ENCODE measurements at regions not wholly inside any gene's neighbourhood (a gene's known extent, or its start where the extent isn't known, plus 50 kb on each side); places are given as distances from the start of the nearest gene placed in this dataset.

DNA sequence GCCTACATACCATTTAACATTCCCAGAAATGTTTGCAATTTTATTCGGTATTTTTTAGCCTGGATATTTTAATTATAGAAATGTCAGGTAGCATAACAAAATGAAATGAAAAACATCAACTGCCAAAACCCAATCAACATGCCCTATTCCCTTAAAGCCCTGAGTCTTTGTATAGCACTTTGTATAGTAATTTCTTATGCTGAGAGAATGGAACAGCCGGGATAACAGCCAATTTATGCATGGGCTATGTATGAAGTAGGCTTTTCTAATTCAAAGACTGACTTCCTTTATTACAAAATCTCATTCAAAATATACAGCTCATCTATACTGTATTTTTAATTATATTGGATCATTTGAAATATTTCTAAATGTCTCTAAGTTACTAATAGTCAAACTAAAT is 513.0 kb upstream of the NAALADL2 start:
- no peaks in the 10 kb centered on the region for H3K36me3 ChIP-seq
- peaks cover 0 to 2% of the 10 kb centered on the region in 2 donors for H3K9me3 ChIP-seq
- DNase-seq (ENCODE audit: low spot score in 2 of 2) = no peak
- no peak overlapping the region for H3K27ac ChIP-seq
- H3K4me1 ChIP-seq = no peaks in the 10 kb centered on the region
- H3K4me3 ChIP-seq = no peak overlapping the region
- TF ChIP-seq POLR2AphosphoS5 (IDR thresholded peaks at IDR 0.05) (no peak), POLR2A (IDR thresholded peaks at IDR 0.05) (no peak)
- TF ChIP-seq, protein P1, sequence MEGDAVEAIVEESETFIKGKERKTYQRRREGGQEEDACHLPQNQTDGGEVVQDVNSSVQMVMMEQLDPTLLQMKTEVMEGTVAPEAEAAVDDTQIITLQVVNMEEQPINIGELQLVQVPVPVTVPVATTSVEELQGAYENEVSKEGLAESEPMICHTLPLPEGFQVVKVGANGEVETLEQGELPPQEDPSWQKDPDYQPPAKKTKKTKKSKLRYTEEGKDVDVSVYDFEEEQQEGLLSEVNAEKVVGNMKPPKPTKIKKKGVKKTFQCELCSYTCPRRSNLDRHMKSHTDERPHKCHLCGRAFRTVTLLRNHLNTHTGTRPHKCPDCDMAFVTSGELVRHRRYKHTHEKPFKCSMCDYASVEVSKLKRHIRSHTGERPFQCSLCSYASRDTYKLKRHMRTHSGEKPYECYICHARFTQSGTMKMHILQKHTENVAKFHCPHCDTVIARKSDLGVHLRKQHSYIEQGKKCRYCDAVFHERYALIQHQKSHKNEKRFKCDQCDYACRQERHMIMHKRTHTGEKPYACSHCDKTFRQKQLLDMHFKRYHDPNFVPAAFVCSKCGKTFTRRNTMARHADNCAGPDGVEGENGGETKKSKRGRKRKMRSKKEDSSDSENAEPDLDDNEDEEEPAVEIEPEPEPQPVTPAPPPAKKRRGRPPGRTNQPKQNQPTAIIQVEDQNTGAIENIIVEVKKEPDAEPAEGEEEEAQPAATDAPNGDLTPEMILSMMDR (IDR thresholded peaks at IDR 0.05) = no peak
- H3K27me3 ChIP-seq = no peaks in the 10 kb centered on the region
- intact Hi-C loops (cut with DNase I; ENCODE audit: low total_unique reads) = no loop called here

DNA sequence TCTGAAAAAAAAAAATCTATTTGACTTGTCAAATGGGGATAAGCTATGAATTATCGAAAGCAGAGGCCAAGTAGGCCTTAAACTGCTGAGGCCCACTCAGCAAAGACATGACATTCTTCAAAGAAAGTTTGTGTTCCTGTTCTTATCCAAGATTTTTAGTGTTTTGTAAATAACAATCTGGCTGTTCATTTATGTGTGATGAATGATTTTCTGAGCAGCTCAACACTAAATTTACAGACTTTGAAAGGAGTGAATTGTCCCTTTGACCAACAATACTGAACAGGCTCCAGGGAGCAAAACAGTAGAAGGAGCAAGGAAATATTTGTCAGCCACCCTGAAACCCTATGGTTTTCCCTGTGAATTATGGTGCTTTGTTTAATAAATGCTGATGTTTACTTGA is 512.6 kb upstream of the NAALADL2 start:
- no peak overlapping the region for H3K4me3 ChIP-seq
- peaks cover 0 to 6% of the 10 kb centered on the region in 2 donors for H3K9me3 ChIP-seq
- no peak overlapping the region for H3K27ac ChIP-seq
- no peaks in the 10 kb centered on the region for H3K27me3 ChIP-seq
- no peaks in the 10 kb centered on the region for H3K4me1 ChIP-seq
- intact Hi-C loops (cut with DNase I; ENCODE audit: low total_unique reads) = no loop called here
- TF ChIP-seq, protein P1 (IDR thresholded peaks at IDR 0.05) = no peak
- TF ChIP-seq POLR2AphosphoS5 (IDR thresholded peaks at IDR 0.05) (no peak), POLR2A (IDR thresholded peaks at IDR 0.05) (no peak)
- H3K36me3 ChIP-seq = no peaks in the 10 kb centered on the region
- DNase-seq (ENCODE audit: low spot score in 2 of 2) = no peak

DNA sequence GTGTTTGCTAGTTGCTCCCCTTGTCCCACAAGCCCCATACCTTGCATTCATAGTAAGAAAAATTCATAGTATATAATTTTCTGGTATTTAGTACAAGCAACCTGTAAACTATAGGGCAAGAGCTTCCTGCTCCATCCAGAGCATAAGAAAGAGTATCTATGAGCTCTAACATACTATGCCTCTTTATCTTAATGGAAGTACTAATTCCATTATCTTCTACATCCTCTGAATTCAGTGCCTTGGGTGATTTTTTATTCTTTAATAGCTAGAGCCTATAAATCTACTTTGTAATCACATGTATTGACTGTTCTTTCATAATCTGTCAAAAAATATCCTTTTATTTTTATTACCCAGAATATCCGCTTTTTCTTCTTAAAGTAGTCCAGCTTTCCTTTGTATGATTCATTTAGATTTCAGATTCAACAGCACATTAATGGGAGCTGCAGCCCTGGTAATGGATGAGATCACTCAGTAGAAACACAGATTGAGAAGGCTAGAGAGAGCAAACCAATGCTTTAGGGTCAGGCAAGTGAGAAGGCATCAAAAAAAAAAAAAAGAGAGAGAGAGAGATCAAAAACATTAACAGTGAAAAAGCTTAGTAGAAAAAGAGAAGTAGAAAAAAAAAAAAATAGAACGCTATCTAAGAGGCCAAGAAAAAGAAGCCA is 511.5 kb upstream of the NAALADL2 start:
- no peaks in the 10 kb centered on the region for H3K36me3 ChIP-seq
- DNase-seq (ENCODE audit: low spot score in 2 of 2) = no peak
- H3K4me3 ChIP-seq = no peak overlapping the region
- no peaks in the 10 kb centered on the region for H3K4me1 ChIP-seq
- H3K27ac ChIP-seq = no peak overlapping the region
- H3K27me3 ChIP-seq = no peaks in the 10 kb centered on the region
- intact Hi-C loops (cut with DNase I; ENCODE audit: low total_unique reads) = no loop called here
- TF ChIP-seq, protein P1 (IDR thresholded peaks at IDR 0.05) = no peak
- no peak for TF ChIP-seq POLR2AphosphoS5 (IDR thresholded peaks at IDR 0.05)
- no peak for TF ChIP-seq POLR2A (IDR thresholded peaks at IDR 0.05)
- peaks cover 0 to 14% of the 10 kb centered on the region in 2 donors for H3K9me3 ChIP-seq

DNA sequence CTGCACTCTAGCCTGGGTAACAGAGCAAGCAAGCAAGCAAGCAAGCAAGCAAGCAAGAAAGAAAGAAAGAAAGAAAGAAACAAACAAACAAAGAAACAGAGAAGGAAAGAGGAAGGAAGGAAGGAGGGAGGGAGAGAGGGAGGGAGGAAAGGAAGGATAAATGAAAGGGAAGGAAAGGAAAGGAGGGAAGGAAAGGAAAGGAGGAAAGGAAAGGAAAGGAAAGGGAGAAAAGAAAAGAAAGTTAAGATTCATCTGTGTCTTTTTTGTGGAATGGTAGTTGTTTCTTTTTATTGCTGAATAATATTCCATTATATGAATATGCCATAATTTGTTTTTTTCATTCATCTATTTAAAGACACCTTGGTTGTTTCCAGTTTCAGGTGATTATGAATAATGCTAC is 506.9 kb upstream of the NAALADL2 start:
- H3K4me3 ChIP-seq = no peak overlapping the region
- no peak for TF ChIP-seq POLR2A (IDR thresholded peaks at IDR 0.05)
- no peak for TF ChIP-seq POLR2AphosphoS5 (IDR thresholded peaks at IDR 0.05)
- TF ChIP-seq, protein P1 (IDR thresholded peaks at IDR 0.05) = no peak
- no peak for DNase-seq (ENCODE audit: low spot score in 2 of 2)
- no peaks in the 10 kb centered on the region for H3K27me3 ChIP-seq
- H3K9me3 ChIP-seq = peaks cover 0 to 14% of the 10 kb centered on the region in 2 donors
- no peaks in the 10 kb centered on the region for H3K36me3 ChIP-seq
- H3K4me1 ChIP-seq = no peaks in the 10 kb centered on the region
- intact Hi-C loops (cut with DNase I; ENCODE audit: low total_unique reads) = no loop called here
- H3K27ac ChIP-seq = no peak overlapping the region

DNA sequence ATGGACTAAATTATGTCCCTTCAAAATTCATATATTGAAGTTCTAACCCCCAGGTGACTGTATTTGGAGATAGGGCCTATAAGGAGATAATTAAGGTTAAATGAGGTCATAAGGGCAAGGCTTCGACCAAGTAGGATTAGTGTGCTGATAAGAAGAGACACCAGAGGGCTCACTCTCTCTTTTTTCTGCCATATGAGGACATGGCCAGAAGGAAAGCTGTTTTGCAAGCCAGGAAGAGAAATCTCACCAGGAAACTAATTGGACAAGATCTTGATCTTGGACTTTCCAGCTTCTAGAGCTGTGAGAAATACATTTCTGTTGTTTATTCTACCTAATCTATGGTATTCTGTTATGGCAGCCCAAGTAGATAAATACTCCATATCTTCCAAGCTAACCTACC is 503.6 kb upstream of the NAALADL2 start:
- no peak for DNase-seq (ENCODE audit: low spot score in 2 of 2)
- Histone ChIP-seq H3K27me3 (no peaks in the 10 kb centered on the region), H3K36me3 (no peaks in the 10 kb centered on the region), H3K4me1 (no peaks in the 10 kb centered on the region), H3K27ac (no peak overlapping the region), H3K9me3 (peaks cover 0 to 14% of the 10 kb centered on the region in 2 donors), H3K4me3 (no peak overlapping the region)
- TF ChIP-seq POLR2A (IDR thresholded peaks at IDR 0.05) (no peak), POLR2AphosphoS5 (IDR thresholded peaks at IDR 0.05) (no peak)
- TF ChIP-seq, protein P1 (IDR thresholded peaks at IDR 0.05) = no peak
- intact Hi-C loops (cut with DNase I; ENCODE audit: low total_unique reads) = no loop called here
